GM12878 (cell line): ENCODE measurements at regions not wholly inside any gene's neighbourhood (a gene's known extent, or its start where the extent isn't known, plus 50 kb on each side); places are given as distances from the start of the nearest gene placed in this dataset.

ENCODE experiments used
- CREB1 ChIP-seq: IDR thresholded peaks from 2 replicates; pipeline ENCODE4 v1.6.1; 2012; ENCODE audit warnings: low read depth, mild to moderate bottlenecking, inconsistent platforms
- CTCF ChIP-seq, 3 experiments: IDR thresholded peaks in 2 of 3; conservative IDR thresholded peaks in 1 of 3; 2 replicates each; pipeline ENCODE4 v1.5.1; 2011; ENCODE audit warnings: low read depth in 3 of 3, low read length in 3 of 3, mild to moderate bottlenecking in 3 of 3, control low read depth in 2 of 3, moderate library complexity in 2 of 3, inconsistent platforms in 1 of 3, mixed read lengths in 1 of 3; ENCODE audit not compliant: control insufficient read depth in 2 of 3, insufficient read depth in 1 of 3; ENCODE audit errors: extremely low read depth in 1 of 3
- EGR1 ChIP-seq, 2 experiments: IDR thresholded peaks; 1 replicate in 1 of 2; 2 replicates in 1 of 2; pipeline ENCODE4 v1.6.1; 2011 to 2012; ENCODE audit warnings: low read depth in 2 of 2, low read length in 2 of 2, borderline replicate concordance in 1 of 2, mild to moderate bottlenecking in 1 of 2, moderate library complexity in 1 of 2
- ESRRA ChIP-seq: IDR thresholded peaks from 2 replicates; pipeline ENCODE4 v1.6.1; 2012; ENCODE audit warnings: mild to moderate bottlenecking, low read length, improper control_type of control experiment
- IKZF1 ChIP-seq: fragments of 450-650 bp; conservative IDR thresholded peaks from 2 replicates; pipeline ENCODE4 v1.6.1; 2017; ENCODE audit warnings: antibody characterized with exemption, mild to moderate bottlenecking
- MYB ChIP-seq: fragments of 150-350 bp; IDR thresholded peaks from 2 replicates; pipeline ENCODE4 v1.6.1; 2014; ENCODE audit warnings: mild to moderate bottlenecking, low read depth, low read length, borderline replicate concordance
- RAD21 ChIP-seq: IDR thresholded peaks from 2 replicates; pipeline ENCODE4 v1.6.1; 2011; ENCODE audit warnings: mild to moderate bottlenecking, low read depth, low read length, moderate library complexity; ENCODE audit not compliant: insufficient read depth
- SMC3 ChIP-seq: IDR thresholded peaks from 2 replicates; pipeline ENCODE4 v1.6.1; 2011; ENCODE audit warnings: low read length, improper control_type of control experiment, borderline replicate concordance
- SP1 ChIP-seq: IDR thresholded peaks from one replicate; pipeline ENCODE4 v1.6.1; 2011; ENCODE audit warnings: low read depth, low read length
- STAT3 ChIP-seq: IDR thresholded peaks from 2 replicates; pipeline ENCODE4 v1.6.1; 2011; ENCODE audit warnings: low read depth, low read length, improper control_type of control experiment
- TF ChIP-seq, protein P1 (sequence below): IDR thresholded peaks from 2 replicates; pipeline ENCODE4 v1.6.1; 2011; ENCODE audit warnings: mild to moderate bottlenecking, low read depth, low read length, moderate library complexity; ENCODE audit not compliant: insufficient replicate concordance

GRCh38 chr3:177813322-177813721, 616.0 kb upstream of the TBL1XR1 start:
- TF ChIP-seq CREB1: no peak
- no peak for TF ChIP-seq STAT3
- TF ChIP-seq CTCF (IDR thresholded peaks at IDR 0.05 in 2 of 3, conservative IDR thresholded peaks at IDR 0.05 in 1 of 3; ENCODE audit: control insufficient read depth in 2 of 3, extremely low read depth in 1 of 3, insufficient read depth in 1 of 3, low read depth in 3 of 3, low read length in 3 of 3): no peak
- TF ChIP-seq ESRRA: no peak
- TF ChIP-seq IKZF1: no peak
- TF ChIP-seq, protein P1, sequence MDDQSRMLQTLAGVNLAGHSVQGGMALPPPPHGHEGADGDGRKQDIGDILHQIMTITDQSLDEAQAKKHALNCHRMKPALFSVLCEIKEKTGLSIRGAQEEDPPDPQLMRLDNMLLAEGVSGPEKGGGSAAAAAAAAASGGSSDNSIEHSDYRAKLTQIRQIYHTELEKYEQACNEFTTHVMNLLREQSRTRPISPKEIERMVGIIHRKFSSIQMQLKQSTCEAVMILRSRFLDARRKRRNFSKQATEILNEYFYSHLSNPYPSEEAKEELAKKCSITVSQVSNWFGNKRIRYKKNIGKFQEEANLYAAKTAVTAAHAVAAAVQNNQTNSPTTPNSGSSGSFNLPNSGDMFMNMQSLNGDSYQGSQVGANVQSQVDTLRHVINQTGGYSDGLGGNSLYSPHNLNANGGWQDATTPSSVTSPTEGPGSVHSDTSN: no peak
- no peak for TF ChIP-seq SMC3
- no peak for TF ChIP-seq MYB
- TF ChIP-seq SP1: no peak
- TF ChIP-seq EGR1 (IDR thresholded peaks at IDR 0.05; ENCODE audit: borderline replicate concordance in 1 of 2, low read depth in 2 of 2, low read length in 2 of 2): no peak
- TF ChIP-seq RAD21: no peak
